Effector CD8-positive, alpha-beta T cell (primary cell): ENCODE measurements at regions not wholly inside any gene's neighbourhood (a gene's known extent, or its start where the extent isn't known, plus 50 kb on each side); places are given as distances from the start of the nearest gene placed in this dataset.

Source experiments
- DNase-seq: peaks from one replicate; lab custom pipeline; 2025; lab: John Stamatoyannopoulos, UW

DNA sequence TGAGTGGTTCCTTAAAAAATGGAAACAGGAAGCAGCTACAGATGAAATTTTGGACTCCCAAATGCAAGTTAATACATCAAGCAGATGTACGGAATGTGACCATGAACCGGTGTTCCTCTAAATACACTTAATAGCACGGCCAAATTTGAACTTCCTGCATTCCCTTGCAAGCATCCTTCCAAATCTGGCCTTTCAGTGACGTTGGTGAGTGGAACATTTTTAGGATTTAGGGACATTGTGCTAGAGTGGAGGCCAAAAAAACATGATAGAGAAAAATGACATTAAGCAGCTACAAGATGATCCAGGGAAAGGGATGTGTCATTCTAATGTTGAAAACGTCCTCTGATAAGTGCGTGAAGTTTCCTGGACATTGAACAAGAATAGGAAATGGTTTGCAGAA is 62.1 kb downstream of the CTAGE1 start:
- no peak for DNase-seq

DNA sequence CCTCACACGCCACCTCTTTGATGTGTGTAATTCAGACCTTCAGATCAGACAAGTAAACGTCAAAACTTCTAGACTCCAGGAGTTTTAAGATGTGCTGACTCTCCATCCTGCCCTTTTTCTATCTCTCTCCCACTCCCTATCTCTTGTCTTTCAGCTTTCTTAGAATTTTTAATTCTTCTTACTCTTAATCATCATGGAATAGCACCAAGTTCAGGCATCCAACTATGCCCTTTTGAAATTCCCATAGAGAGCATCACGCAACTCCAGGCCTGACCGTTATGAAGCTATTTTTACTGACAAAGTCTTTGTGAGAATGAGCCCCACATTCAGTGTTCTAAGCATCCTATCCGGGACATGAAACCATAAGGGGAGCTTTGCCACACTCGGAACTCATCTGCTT is 62.6 kb downstream of the CTAGE1 start:
- DNase-seq, result no peak

DNA sequence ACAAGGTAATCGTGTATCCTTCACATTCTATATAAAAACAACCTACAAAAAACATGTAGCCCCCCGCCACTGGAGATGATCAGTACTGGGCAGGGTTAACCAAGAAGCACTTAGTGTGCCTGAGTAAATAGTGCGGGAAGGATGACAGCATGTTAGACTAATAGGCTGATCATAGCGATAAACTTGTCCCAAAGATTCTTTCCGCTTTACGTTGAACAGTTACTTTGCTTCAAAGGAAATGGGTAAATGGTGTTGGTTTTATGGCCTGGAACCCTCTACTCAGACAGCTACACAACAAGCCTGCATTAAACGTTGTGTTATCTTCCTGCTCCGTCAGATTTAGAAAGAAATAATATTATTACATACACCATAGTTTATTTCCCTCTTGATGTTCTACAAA is 67.7 kb downstream of the CTAGE1 start:
- no peak for DNase-seq

DNA sequence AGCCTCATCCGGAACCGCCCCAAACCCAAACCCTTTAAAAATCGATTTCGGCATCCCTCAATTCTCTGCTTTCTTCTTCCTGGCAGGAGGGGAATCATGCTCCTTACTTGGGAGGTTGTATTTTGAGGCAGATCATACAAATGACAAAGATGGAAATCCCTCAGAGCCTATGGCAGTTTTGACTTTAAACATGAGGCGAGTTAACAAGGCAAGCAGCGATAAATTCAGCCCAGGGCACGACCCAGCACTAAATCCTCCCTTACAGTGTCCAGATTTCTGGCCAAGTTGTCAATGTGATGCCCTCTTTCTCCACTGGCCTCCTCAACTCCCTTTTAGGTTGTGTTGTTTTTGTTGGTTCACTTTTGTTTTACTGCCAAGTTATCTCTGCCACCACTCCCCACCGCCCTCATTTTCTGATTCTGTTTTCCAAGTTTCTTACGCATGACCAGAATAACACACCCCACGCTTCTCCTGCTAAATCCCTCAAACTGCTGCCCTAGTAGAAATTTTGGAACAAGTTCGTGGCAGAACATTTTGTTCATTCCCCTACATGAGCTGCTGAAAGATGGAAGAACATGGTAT is 68.3 kb downstream of the CTAGE1 start:
- DNase-seq, result no peak

DNA sequence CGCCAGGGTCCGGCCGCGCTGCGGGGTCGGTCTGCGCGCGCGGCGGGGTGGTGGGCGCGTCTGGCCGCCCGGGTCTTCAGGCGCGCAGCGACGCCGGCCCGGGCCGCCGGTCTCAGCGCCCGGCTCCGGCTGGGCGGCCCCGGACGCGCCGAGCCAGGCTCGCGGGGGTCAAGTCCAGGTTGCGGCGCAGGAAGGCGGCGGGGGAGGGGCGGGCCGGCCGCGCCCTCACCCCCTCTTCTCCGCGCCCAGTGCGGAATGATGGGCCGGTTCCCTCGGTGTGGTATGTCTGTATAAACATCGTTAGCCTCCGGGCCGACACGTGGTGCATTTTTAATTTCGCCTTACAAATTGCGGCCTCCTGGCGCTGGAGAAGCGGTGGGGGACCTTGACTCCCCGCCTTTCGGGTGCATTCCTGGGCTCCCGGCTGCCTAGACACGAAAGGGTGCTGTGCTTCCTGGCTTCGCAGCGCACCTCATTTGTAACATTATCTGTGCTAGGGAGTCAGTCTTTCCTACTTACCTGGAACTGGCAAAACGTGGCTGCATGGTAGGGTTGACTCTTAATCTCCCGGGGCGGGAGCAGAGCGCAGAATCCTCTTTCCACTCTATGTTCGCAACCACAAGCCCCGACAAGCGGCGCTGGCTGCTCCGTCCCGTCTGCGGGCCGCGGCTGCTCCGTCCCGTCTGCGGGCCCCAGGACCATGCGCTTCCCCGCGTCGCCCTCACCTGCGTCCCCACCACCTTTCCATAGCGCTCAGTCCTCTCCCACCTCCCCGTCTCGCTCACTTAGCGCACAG is 69.0 kb downstream of the CTAGE1 start:
- DNase-seq, result no peak

DNA sequence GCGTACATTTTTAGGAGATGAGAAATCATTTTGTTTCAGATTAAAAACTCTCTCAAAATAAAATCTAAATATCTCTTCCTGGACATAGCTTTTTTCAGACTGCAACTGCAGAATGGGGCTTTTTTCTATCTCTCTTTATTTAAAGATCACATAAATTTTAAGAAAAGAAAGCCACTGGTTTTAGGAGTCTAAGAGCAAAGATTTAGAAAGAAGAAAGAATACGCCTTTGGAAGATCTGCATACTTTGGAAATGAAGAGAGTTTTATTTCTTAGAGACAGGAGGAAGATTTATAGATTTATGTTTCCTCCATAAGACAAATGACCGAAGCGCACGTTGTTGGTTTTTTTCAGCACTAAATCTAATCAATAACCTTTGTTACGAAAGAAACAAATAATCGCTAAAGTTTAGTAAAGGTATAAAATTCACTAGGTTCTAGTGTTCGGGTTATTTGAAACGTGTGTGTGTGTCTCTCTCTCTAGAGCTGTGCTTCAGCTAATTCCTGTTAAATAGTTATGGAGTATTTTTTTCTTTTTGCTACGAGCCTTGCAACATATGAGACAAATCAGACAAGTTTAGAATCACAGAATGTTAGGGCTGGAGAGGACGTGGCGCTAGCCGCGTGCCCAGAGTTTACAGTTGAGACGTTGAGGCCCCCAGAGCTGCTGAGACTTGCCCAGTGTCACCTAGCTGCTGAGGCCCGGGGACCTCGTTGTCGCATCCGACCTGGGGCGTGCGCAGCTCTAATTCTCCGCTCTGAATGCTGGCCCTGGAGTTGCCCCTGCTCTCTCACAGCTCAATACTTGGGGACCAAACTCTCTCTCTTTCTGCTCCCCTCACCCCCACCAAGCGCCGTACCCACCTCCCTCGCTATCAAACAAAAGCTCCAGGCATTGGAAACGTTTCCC is 69.9 kb downstream of the CTAGE1 start:
- no peak for DNase-seq

DNA sequence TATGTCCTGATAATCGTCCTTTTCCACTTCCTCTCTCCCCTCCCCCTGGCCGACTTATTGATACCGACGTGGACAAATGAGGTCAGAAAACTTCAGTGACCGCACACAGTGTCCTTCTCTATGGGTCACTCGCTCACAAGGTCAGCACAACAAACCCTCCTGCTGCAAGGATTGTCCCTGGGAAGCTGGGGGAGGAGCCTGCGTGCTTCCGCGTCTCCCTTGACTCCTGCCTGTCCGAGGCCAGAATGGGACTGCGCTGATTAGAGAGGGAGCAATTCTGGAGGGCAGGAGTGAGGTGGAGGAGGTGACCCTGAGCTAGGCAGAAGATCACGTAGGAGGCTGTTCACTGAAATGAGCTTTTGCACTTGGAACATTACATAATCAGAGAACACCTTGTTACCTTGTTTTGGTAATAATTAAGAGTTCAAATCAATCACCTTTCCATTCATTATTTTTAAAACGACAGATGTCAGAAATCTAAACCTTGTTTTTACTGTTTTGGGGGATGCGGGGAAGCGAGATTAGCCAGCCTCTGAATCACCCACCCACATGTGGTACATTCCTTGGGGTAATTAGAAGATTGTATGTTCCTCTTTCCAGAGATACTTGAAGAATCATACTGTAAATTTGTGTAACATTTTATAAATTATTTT is 70.6 kb downstream of the CTAGE1 start:
- DNase-seq, result no peak

DNA sequence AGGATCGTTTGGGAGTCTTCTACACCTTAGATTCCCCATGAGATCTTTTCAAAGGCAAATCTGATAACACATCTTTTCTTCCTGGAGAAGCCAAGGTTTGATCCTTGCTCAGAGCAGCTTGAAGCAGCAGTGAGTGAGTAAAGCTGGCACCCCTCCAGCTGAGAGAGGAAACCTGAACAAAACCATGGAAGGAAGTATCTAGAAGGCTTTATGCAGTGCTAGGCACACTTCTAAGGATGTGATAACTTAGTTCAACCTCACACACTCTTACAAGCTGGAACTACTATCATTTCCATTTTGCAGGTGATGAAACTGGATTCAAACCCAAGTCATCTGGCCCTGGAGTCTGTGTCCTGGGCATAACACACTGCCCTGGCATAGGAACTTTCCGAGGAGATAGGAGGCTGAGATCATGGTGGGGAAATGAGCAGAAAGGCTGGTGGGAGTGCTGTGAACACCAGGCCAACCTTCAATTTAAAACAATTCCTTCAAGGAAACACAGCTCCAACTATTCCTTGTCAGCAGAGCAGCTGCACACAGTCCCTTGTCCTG is 71.2 kb downstream of the CTAGE1 start:
- peak; percentile 1 for DNase-seq

DNA sequence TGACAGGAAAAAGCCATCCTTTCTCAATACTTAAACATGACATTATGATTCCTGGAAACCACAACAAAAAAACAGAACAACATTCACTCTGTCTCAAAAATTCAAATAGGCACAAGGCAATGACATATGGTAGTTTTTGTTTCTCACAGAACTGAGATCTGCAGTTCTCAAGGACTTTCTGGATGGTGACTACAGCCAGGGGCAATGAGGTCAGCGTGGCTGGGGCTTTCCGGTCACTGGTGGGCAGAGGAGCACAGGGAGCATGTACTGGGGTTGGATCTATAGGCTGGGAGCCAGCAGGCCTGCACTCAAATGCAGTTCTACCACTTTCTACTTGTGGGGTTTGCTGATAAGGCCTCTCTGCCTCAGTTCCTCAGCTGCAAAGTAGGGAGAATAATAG is 72.0 kb downstream of the CTAGE1 start:
- DNase-seq, result no peak

DNA sequence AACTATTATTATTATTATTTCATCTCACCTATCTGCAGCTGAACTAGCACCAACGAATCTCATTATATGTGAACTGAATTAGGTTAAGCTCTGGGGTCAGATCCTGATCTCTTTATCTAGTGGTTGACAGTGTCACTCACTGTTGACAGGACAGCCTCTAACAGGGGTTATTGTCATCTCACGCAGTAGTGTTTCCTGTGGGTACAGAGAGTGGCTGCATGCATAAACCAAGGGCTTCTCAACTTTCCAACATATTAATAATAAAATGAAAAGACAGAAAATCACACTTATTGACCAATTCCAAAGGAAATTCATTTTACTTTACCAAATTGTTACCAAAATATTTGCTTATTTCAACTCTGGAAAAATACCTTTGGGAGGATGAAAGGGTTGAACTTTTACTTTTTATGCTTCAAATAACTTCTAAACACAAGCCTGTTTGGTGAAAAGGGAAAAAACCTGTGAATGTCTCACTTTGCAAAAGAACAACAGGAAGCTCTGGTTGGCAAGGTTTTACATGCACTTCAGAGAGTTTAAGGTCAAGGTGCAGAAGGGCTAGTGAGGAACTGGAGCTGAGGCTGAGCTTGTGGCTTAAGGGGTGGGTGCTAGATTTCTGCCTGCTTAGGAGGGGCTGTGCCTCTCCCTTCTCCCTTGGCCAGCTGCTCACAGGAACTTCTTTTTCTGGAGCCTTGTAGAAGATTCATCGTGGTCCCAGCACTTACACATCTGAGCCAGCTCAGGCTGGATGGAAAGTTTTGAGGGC is 72.6 kb downstream of the CTAGE1 start:
- DNase-seq, result no peak

DNA sequence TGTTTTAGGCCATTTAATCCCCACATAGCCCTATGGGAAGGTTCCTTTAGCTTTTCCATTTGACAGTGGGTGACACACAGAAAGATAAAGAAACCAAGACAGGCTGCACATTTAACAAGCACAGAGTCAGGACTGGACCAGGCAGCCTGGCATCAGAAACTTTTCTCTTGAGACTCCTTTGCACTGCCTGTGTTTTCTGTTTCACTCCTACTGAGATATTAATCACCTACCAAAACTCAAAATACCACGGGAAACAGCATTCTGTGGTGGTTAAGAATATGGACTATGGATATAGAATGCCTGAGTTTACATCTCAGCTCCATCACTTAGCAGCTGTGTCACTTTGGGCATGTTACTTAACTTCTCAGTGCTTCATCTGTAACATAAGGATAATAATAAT is 73.3 kb downstream of the CTAGE1 start:
- DNase-seq, result no peak

DNA sequence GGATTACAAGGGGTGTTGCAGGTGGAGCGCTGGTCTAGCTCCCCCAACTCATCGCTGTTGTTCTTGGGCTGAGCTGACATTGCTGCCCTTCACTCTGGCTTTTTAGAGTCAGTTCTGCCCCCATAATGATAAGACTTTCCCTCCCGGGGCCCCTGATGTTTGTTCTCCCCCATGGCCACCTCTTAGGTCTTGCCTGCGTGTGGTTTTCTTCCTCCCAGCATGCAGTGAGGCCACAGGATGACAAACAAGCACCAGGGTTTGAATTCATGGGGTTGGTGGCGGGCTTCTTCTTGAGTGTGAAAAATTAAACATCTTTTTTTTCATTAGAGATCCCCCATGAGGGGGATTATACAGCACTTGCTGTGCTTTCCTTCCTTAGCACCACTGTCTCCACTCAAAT is 74.1 kb downstream of the CTAGE1 start:
- DNase-seq, result no peak

DNA sequence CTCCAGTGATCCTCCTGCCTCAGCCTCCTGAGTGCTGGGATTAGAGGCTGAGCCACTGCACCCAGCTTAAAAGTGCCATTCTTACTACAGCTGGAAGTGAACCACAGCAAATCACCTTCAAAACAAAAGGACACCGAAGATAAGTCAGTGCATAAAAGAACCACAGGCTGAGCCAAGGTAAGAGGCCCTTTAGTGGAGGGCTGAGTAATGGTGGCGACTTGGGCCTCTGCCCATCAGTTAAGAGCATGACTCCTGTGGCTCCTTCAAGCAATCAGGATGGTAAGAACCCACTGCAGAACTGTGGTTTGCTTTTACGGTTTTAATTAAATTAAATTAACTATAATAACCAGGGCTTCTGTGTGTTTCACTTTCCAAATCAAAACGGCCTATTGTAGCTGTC is 75.1 kb downstream of the CTAGE1 start:
- no peak for DNase-seq

DNA sequence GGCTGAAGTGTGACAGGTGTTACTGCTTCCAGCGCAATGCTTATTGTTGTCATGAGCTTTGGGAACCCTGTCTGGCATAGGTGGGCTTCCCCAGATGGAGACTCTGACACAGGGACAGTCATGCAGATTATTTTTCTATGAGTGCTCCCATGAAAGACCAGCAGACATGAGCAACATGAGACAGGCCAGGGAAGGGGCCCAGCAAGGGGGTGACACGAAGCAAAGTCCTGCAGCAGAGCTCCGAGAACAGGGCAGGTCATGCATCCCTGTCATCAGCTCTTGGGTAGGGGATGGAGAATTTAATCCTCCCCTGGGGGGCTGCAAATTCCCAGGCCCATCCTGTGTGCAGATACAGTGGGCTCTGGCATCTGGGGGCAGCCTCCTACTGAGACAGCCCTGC is 77.4 kb downstream of the CTAGE1 start:
- DNase-seq, result no peak

DNA sequence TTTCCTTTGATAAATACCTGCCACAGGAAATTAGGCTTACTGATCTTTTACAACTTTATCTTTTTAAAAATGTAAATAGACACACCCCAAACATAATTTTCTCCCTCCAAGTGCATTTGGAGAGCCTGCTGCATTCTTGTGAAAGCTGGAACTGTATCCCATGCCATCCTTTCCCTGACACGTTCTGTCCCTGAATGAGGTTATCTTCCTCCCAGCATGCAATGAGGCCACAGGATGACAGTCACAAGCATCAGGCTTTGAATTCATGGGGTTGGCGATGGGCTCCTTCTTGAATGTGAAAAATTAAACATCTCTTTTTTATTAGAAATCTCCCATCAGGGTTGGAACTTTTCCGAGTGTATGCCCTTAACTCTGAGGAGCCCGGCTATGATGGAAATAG is 77.8 kb downstream of the CTAGE1 start:
- no peak for DNase-seq

DNA sequence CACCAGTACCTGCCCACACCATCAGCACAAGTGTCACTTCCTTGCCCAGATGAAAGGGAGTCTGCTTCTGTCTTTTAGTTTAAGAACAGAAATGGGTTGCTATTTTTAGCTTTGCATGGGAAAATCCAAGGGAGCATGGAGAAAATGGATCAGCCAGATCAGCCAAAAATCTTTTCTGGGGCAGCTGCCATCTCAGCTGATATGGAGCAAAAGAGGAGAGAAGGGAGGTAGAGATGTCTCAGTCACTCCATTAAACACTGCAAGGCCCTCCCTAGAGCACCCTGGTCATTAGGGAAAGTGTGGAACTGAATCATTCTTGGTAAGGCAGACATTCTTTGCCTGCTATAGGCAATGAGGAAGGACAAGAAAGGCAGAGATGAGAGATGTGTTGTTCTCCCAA is 79.9 kb downstream of the CTAGE1 start:
- DNase-seq, result no peak

DNA sequence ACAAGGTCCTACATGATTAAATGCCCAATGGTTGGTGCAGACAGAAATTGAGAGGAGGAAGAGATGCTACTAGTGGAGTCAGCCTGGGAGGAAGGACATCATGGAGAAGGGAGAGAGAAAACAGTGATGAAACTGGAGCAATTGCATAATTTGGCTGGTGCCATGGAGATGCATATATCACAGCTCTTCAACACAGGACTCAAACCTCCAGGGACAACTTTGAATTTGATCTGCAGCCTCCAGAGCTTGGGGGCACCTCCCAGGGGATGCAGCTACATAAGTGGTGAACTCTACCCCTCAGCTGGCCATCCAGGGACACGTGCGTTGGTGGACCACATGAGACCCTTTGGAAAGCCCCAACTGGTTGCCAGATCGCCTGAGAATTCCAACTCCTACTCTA is 80.4 kb downstream of the CTAGE1 start:
- DNase-seq, result no peak

DNA sequence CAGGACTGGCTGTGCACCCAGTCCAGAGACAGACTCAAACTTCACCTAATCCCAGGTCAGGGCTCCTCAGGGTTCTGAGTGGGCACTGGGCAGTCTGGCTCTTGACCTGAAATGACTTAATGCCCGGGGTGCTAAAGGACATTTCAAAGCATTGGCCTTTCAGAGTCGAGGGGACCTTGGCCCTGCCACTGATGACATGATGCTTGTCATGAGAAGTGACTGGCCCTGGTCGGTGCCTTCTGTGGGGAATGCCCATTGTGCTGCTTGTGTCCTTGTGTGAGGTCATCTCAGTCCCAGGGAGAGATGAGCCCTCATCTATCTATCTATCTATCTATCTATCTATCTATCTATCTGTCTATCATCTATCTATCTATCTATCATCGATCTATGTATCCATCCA is 81.3 kb downstream of the CTAGE1 start:
- no peak for DNase-seq

DNA sequence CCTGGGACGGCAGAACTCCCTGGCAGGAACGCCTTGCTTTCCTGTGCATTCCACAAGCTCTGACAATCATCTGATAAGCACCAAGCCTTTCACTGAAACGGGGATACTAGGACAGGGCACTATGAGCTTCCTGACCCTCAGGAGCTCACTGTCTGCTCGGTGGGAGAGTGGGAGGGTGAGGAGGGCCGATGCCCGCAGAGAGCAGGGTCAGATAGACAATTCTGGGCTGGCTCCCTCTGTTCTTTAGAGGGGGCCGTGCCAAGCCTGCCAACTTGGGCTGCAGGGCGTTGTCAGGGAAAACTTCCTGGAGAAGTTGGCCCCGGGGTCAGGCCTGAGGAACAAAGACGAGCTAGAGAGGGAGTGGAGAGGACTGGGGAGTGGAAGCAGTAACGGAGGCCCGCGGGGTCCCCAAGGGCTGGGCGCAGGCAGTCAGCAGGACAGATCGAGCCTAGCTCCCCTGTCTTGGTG is 82.0 kb downstream of the CTAGE1 start:
- no peak for DNase-seq

DNA sequence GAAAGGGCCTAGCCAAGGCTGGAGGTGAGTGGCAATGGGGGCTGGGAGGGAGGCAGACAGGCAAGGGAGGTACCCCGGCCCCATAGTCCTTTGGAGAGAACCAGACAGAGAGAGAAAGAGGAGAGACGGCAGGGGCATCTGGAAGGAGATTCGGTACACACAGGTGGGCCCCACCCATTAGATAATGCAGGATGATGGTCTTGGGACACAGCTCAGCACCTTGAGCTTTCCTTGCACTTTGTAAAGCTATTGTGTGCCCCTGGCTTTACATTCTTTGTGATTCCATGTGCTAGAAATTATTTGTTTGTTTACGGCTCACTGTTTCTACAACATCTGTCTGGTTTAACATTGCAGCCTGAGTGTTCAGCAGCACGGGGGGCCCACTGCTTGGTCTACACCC is 83.1 kb downstream of the CTAGE1 start:
- DNase-seq, result no peak

DNA sequence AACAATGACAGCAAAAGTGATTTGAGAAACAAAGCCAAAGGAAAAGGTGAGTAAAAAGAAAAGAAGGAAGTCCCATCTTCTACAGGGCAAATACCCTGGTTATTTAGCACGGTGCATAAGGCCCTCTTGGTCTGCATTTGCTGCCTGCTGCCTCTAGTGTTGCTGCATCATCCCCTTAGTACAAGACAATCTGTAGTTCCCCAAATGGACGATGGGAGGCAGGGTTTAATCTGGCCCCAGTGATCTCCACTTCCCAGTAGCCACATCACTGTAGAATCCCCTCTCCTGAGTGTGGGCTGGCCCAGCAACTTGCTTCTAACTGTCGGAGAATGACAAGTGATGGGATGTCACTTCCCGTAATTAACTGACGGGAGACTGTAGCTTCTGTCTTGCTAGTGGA is 85.1 kb downstream of the CTAGE1 start:
- no peak for DNase-seq
